ENCODE measurements at regions not wholly inside any gene's neighbourhood (a gene's known extent, or its start where the extent isn't known, plus 50 kb on each side); places are given as distances from the start of the nearest gene placed in this dataset.
"Not testable (repeated sequence)": the region's sequence is repeated elsewhere in the genome, so short reads cannot be mapped to it uniquely, and the experiment has no call there.

GRCh38 chr11:109961261-109961660, 131.9 kb upstream of the ZC3H12C start:
- H3K9me3 ChIP-seq (ENCODE audit: control insufficient read depth, low read length): no peaks in the 10 kb centered on the region
- no peak overlapping the region for H3K9ac ChIP-seq (ENCODE audit: extremely low read depth, low read length, poor library complexity, severe bottlenecking)
- DNase-seq: no peak
- Mint-ChIP-seq H3K27ac (no peak overlapping the region), H3K4me1 (no peaks in the 10 kb centered on the region), H3K36me3 (ENCODE audit: low read depth) (no peaks in the 10 kb centered on the region), H3K27me3 (ENCODE audit: insufficient read depth) (no peaks in the 10 kb centered on the region), H3K4me3 (no peak overlapping the region), H3K9me3 (no peaks in the 10 kb centered on the region)
- no peak overlapping the region for H3K27ac ChIP-seq (ENCODE audit: low read depth, low read length)
- no peak for TF ChIP-seq CTCF (conservative IDR thresholded peaks at IDR 0.05)
- no peaks in the 10 kb centered on the region for H3K4me1 ChIP-seq (ENCODE audit: control insufficient read depth, insufficient read depth, low read length)
- no peaks in the 10 kb centered on the region for H3K36me3 ChIP-seq (ENCODE audit: control insufficient read depth, insufficient read depth, low read length)
- no peaks in the 10 kb centered on the region for H3K27me3 ChIP-seq (ENCODE audit: control insufficient read depth, insufficient read depth, low read length, poor library complexity, severe bottlenecking)
- no peak overlapping the region for H3K4me3 ChIP-seq (ENCODE audit: low read length)
- WGBS, 2 experiments (ENCODE audit: insufficient coverage in 1 of 2, insufficient read length in 1 of 2): 99% methylated on average over 2 of the region's 2 CpGs; no CpG with 5 or more reads in 1 of the 2 experiments

- no peaks in the 10 kb centered on the region for H3K9me3 ChIP-seq (ENCODE audit: control insufficient read depth, low read length)
- no peak overlapping the region for H3K4me3 ChIP-seq (ENCODE audit: low read length)
- no peak overlapping the region for H3K27ac ChIP-seq (ENCODE audit: low read depth, low read length)
- no peaks in the 10 kb centered on the region for H3K4me1 Mint-ChIP-seq
- no peak overlapping the region for H3K27ac Mint-ChIP-seq
- no peak for DNase-seq
- 92% methylated on average over 1 of the region's 1 CpG; no CpG with 5 or more reads in 1 of the 2 experiments for WGBS, 2 experiments (ENCODE audit: insufficient coverage in 1 of 2, insufficient read length in 1 of 2)
- TF ChIP-seq CTCF (conservative IDR thresholded peaks at IDR 0.05): no peak
- no peak overlapping the region for H3K9ac ChIP-seq (ENCODE audit: extremely low read depth, low read length, poor library complexity, severe bottlenecking)
- H3K4me1 ChIP-seq (ENCODE audit: control insufficient read depth, insufficient read depth, low read length): no peaks in the 10 kb centered on the region
- no peaks in the 10 kb centered on the region for H3K36me3 ChIP-seq (ENCODE audit: control insufficient read depth, insufficient read depth, low read length)
- no peaks in the 10 kb centered on the region for H3K9me3 Mint-ChIP-seq
- H3K36me3 Mint-ChIP-seq (ENCODE audit: low read depth): no peaks in the 10 kb centered on the region
- no peaks in the 10 kb centered on the region for H3K27me3 ChIP-seq (ENCODE audit: control insufficient read depth, insufficient read depth, low read length, poor library complexity, severe bottlenecking)
- no peaks in the 10 kb centered on the region for H3K27me3 Mint-ChIP-seq (ENCODE audit: insufficient read depth)
- H3K4me3 Mint-ChIP-seq: no peak overlapping the region
These were observed 130.1 kb upstream of the ZC3H12C start for GRCh38 chr11:109963101-109963500.

DNA sequence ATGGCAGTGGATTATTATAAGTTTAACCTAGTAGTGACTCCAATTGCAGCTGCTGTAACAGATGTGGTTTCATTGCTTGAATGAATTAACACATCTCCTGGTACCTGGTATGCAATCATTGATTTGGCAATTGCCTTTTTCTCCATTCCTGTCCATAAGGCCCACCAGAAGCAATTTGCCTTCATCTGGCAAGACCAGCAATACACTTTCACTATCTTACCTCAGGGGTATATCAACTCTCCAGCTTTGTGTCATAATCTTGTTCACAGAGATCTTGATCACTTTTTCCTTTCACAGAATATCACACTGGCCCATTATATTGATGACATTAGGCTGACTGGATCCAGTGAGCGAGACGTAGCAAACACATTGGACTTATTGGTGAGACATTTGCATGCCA, 128.7 kb upstream of the ZC3H12C start:
- no peak for TF ChIP-seq CTCF (conservative IDR thresholded peaks at IDR 0.05)
- Mint-ChIP-seq H3K9me3 (no peaks in the 10 kb centered on the region), H3K4me1 (no peaks in the 10 kb centered on the region), H3K36me3 (ENCODE audit: low read depth) (no peaks in the 10 kb centered on the region), H3K27me3 (ENCODE audit: insufficient read depth) (no peaks in the 10 kb centered on the region), H3K27ac (no peak overlapping the region), H3K4me3 (no peak overlapping the region)
- H3K27me3 ChIP-seq (ENCODE audit: control insufficient read depth, insufficient read depth, low read length, poor library complexity, severe bottlenecking): no peaks in the 10 kb centered on the region
- no peak overlapping the region for H3K9ac ChIP-seq (ENCODE audit: extremely low read depth, low read length, poor library complexity, severe bottlenecking)
- no peaks in the 10 kb centered on the region for H3K9me3 ChIP-seq (ENCODE audit: control insufficient read depth, low read length)
- H3K4me1 ChIP-seq (ENCODE audit: control insufficient read depth, insufficient read depth, low read length): no peaks in the 10 kb centered on the region
- no peak overlapping the region for H3K27ac ChIP-seq (ENCODE audit: low read depth, low read length)
- H3K4me3 ChIP-seq (ENCODE audit: low read length): no peak overlapping the region
- WGBS, 2 experiments (ENCODE audit: insufficient coverage in 1 of 2, insufficient read length in 1 of 2): 89% methylated on average over 2 of the region's 2 CpGs; no CpG with 5 or more reads in 1 of the 2 experiments
- DNase-seq: no peak
- H3K36me3 ChIP-seq (ENCODE audit: control insufficient read depth, insufficient read depth, low read length): no peaks in the 10 kb centered on the region

DNA sequence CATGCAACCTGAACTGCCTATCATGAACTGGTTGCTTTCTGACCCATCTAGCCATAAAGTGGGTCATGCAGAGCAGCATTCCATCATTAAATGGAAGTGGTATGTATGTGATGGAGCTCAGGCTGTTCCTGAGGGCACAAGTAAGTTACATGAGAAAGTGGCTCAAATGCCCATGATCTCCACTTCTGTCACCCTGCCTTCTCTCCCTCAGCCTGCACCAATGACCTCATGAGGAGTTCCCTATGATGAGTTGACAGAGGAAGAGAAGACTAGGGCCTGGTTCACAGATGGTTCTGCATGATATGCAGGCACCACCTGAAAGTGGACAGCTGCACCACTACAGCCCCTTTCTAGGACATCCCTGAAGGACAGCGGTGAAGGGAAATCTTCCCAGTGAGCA, 127.7 kb upstream of the ZC3H12C start:
- H3K27me3 Mint-ChIP-seq (ENCODE audit: insufficient read depth); DNase-seq; H3K9me3 ChIP-seq (ENCODE audit: control insufficient read depth, low read length); H3K4me1 Mint-ChIP-seq; H3K4me3 Mint-ChIP-seq; H3K27ac Mint-ChIP-seq; H3K27ac ChIP-seq (ENCODE audit: low read depth, low read length); H3K9me3 Mint-ChIP-seq; H3K4me3 ChIP-seq (ENCODE audit: low read length); H3K36me3 ChIP-seq (ENCODE audit: control insufficient read depth, insufficient read depth, low read length); H3K27me3 ChIP-seq (ENCODE audit: control insufficient read depth, insufficient read depth, low read length, poor library complexity, severe bottlenecking); H3K4me1 ChIP-seq (ENCODE audit: control insufficient read depth, insufficient read depth, low read length); H3K9ac ChIP-seq (ENCODE audit: extremely low read depth, low read length, poor library complexity, severe bottlenecking); H3K36me3 Mint-ChIP-seq (ENCODE audit: low read depth): not testable (repeated sequence)
- WGBS, 2 experiments (ENCODE audit: insufficient coverage in 1 of 2, insufficient read length in 1 of 2): 95 to 100% methylated on average over 1 of the region's 1 CpG

DNA sequence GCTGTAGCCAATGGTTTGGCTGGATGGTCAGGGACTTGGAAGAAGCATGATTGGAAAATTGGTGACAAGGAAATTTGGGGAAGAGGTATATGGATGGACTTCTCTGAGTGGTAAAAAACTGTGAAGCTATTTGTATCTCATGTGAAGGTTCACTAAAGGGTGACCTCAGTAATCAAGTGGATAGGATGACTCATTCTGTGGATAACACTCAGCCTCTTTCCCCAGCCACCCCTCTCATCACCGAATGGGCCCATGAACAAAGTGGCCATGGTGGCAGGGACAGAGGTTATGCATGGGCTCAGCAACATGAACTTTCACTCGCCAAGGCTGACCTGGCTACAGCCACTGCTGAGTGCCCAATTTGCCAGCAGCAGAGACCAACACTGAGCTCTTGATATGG, 127.3 kb upstream of the ZC3H12C start:
- not testable (repeated sequence) for H3K9ac ChIP-seq (ENCODE audit: extremely low read depth, low read length, poor library complexity, severe bottlenecking); H3K9me3 Mint-ChIP-seq; H3K4me1 Mint-ChIP-seq; H3K9me3 ChIP-seq (ENCODE audit: control insufficient read depth, low read length); H3K4me3 ChIP-seq (ENCODE audit: low read length); H3K4me3 Mint-ChIP-seq; H3K27ac Mint-ChIP-seq; H3K36me3 ChIP-seq (ENCODE audit: control insufficient read depth, insufficient read depth, low read length); H3K4me1 ChIP-seq (ENCODE audit: control insufficient read depth, insufficient read depth, low read length); H3K27ac ChIP-seq (ENCODE audit: low read depth, low read length); H3K27me3 Mint-ChIP-seq (ENCODE audit: insufficient read depth); H3K36me3 Mint-ChIP-seq (ENCODE audit: low read depth); H3K27me3 ChIP-seq (ENCODE audit: control insufficient read depth, insufficient read depth, low read length, poor library complexity, severe bottlenecking); DNase-seq
- 90 to 100% methylated on average over 1 to 2 of the region's 2 CpGs for WGBS, 2 experiments (ENCODE audit: insufficient coverage in 1 of 2, insufficient read length in 1 of 2)
